ENCODE measurements at regions not wholly inside any gene's neighbourhood (a gene's known extent, or its start where the extent isn't known, plus 50 kb on each side); places are given as distances from the start of the nearest gene placed in this dataset.

DNA sequence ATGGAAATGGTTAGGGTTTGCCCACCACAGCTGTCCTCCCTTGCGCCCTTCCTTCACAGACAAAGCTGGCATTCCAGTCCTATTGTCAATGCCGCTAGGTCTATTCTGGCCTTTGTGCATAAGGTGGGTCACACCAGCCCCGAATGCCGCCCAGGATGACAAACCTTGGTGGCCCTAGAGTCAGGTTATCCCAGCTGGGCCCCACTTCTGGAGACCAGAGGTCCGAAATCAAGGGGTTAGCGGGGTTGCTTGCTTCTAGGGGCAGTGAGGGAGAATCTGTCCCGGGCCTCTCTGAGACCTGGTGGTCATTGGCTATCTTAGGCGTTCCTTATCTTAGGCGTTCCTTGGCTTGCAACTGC is 472.1 kb downstream of the SOX9 start:
- peaks cover 2 to 23% of the 10 kb centered on the region in 2 donors for H3K4me1 ChIP-seq (ENCODE audit: control insufficient read depth in 2 of 2, insufficient read depth in 2 of 2, low read length in 2 of 2)
- H3K36me3 ChIP-seq (ENCODE audit: control insufficient read depth in 2 of 2, insufficient read depth in 2 of 2, low read length in 1 of 2), result no peaks in the 10 kb centered on the region
- no peak overlapping the region for H3K4me3 ChIP-seq (ENCODE audit: low read length in 2 of 2)
- WGBS, result 92% methylated on average over 9 of the region's 9 CpGs
- no peaks in the 10 kb centered on the region for H3K9me3 ChIP-seq (ENCODE audit: control insufficient read depth in 2 of 2, insufficient read depth in 1 of 2, low read length in 1 of 2)
- peaks cover 31 to 55% of the 10 kb centered on the region in 2 donors for H3K27me3 ChIP-seq (ENCODE audit: control insufficient read depth in 2 of 2, insufficient read depth in 1 of 2, low read length in 1 of 2)
- no peak overlapping the region for H3K27ac ChIP-seq (ENCODE audit: low read depth in 1 of 2, low read length in 1 of 2)
- DNase-seq (ENCODE audit: low read depth in 6 of 9, low spot score in 9 of 9), result no peak

DNA sequence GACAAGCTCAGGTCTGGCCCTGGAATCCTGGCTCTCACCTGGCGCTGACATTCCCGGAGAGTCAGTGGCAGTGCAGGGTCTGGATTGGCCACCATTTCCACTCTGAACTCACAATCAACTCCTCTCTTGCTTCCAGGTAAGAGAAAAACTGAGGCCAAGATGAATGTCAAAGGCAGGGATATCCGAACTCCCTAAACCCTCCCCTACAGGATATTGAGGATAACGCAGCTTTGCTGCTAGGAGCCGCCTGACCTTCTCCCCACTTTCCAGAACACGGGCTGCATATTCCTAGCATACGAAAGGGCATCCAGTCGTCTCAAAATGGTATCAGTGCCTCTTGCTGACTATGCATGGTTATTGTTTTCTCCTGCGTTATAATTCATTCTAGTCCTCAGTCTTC is 473.4 kb downstream of the SOX9 start:
- Histone ChIP-seq H3K9me3 (ENCODE audit: control insufficient read depth in 2 of 2, insufficient read depth in 1 of 2, low read length in 1 of 2) (no peaks in the 10 kb centered on the region), H3K4me1 (ENCODE audit: control insufficient read depth in 2 of 2, insufficient read depth in 2 of 2, low read length in 2 of 2) (peaks cover 2 to 13% of the 10 kb centered on the region in 2 donors), H3K4me3 (ENCODE audit: low read length in 2 of 2) (no peak overlapping the region), H3K27ac (ENCODE audit: low read depth in 1 of 2, low read length in 1 of 2) (no peak overlapping the region), H3K36me3 (ENCODE audit: control insufficient read depth in 2 of 2, insufficient read depth in 2 of 2, low read length in 1 of 2) (no peaks in the 10 kb centered on the region), H3K27me3 (ENCODE audit: control insufficient read depth in 2 of 2, insufficient read depth in 1 of 2, low read length in 1 of 2) (peaks cover 31 to 46% of the 10 kb centered on the region in 2 donors)
- WGBS, result 84% methylated on average over 9 of the region's 9 CpGs
- no peak for DNase-seq (ENCODE audit: low read depth in 6 of 9, low spot score in 9 of 9)

Data from thymus (tissue), 11 donors.